HG03103 (cell line): ENCODE measurements at regions not wholly inside any gene's neighbourhood (a gene's known extent, or its start where the extent isn't known, plus 50 kb on each side); places are given as distances from the start of the nearest gene placed in this dataset.
"Not testable (repeated sequence)": the region's sequence is repeated elsewhere in the genome, so short reads cannot be mapped to it uniquely, and the experiment has no call there.

Source experiments
- ATAC-seq: cut with Tn5 transposase; IDR thresholded peaks from one replicate; pipeline ENCODE4 v1.9.1; 2021; ENCODE audit warnings: low read depth; ENCODE audit not compliant: unreplicated experiment

DNA sequence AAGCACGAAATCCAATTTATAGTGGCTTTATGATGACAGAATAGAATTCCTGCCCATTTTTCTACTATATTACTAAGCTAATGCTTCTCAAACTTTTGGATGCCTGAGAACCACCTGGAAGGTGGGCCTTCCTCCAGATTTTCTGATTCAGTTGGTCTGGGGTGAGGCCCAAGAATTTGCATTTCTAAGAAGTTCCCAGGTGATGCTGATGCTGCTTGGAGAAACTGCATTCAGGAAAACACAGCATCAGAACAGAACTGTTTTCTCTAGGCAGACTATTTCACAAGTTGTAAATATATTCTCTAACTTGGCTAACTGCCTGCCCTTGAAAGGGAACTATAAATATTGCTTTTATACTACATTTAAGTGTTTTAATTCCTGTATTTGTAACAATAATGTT lies 644.9 kb upstream of the DPPA4 start:
- ATAC-seq: no peak

DNA sequence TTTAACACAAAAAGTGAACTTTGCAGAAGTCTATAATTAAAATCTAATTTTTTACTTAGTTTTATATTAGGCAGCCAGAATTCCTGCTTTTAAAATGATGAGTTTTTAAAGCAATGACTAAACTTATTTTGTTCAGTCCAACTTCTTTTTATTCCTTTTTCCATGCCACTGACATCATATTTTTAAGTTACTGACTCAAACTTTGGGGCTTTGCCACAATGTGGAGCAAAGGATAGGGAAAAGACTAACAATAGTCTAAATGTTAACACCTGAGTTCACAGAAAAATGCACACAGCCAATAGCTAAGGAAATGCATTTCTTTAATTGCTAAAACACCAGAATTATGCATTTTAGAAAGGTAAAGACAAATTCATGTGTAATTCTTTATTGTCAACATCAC lies 647.6 kb upstream of the DPPA4 start:
- ATAC-seq: no peak

DNA sequence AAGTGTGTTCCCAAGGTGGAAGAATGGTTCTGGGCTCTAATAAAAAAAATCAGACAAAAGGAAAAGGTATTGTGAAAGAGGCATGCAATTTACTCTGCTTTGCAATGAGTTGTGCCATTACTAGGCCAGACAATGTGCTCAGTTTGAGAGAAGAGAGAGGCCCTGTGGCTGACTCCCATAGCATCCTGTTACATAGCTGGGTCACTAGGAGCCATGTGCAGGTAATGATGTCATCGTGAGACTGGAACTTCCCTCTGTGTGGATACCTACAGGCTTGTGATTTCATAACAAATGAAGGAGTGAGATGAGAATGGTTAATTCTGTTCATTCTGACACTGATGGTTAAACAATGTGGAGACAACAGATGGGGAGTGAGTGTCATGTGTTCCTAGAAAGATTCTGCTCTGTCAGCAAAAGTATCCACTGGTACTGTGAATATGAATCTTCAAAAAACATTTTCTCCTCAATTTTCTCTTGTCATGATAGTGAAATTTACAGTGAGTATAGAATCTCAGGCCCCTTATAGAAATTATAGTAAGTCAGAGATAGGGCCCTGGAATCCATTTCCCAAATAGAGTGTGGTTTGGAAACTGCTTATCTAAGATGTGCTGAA lies 648.7 kb upstream of the DPPA4 start:
- no peak for ATAC-seq

DNA sequence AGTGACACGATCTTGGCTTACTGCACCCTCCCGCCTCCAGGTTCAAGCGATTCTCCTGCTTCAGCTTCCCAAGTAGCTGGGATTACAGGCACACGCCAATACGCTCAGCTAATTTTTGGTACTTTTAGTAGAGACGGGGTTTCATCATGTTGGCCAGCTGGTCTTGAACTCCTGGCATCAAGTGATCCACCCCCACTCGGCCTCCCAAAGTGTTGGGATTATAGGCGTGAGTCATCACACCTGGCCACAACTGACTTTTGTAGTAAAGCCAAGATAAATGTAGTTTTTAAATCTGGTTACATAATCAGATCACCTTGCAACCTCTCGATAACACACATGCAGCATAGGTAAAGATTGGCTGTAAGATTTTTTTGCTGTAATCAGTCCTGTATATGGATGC lies 657.5 kb upstream of the DPPA4 start:
- ATAC-seq: no peak

DNA sequence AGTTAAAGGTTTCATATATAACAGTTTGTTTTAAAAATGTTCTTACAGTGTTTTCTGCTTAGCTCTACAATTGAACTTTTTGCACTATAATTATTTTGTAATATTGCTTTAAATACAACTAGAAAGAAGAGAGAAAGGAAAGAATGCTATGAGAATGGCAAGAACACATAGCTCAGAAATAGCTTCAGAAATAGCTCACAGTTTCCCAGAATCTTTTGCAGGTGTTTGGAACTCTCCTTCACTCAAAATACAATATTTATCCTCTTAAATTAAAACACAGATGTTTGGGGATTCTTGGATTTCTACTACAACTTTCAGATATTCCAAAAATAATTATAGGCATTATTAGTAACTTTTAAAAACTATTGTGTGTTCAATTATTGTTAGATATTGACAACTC lies 658.0 kb upstream of the DPPA4 start:
- ATAC-seq: no peak

DNA sequence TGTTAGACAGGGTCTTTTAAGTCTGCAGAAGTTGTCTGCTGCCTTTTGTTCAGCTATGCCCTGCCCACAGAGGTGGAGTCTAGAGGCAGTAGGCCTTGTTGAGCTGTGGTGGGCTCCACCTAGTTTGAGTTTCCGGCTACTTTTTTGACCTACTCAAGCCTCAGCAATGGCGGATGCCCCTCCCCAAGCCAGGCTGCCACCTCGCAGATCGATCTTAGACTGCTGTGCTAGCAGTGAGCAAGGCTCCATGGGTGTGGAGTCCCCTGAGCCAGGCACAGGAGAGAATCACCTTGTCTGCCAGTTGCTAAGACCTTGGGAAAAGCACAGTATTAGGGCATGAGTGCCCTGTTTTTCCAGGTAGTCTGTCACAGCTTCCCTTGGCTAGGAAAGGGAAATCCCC lies 664.6 kb upstream of the DPPA4 start:
- ATAC-seq: not testable (repeated sequence)

DNA sequence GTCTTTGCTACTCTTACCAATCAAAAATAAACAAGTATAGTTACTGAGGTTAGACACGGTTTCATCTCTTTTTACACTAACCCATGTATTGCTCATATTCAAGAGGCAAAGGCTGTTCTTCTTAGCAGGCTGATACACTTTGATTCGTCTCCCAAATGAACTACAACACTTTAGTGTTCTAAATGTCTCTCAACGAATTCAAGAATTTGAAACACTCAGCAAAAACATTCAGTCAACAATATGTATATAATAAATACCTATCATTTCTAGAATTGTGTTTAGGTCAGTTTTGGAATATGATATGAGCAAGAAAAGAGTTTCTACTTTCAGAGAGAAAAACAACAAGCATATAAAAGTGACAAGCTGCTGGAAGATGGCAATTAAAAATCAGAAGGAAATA lies 669.6 kb upstream of the DPPA4 start:
- no peak for ATAC-seq

DNA sequence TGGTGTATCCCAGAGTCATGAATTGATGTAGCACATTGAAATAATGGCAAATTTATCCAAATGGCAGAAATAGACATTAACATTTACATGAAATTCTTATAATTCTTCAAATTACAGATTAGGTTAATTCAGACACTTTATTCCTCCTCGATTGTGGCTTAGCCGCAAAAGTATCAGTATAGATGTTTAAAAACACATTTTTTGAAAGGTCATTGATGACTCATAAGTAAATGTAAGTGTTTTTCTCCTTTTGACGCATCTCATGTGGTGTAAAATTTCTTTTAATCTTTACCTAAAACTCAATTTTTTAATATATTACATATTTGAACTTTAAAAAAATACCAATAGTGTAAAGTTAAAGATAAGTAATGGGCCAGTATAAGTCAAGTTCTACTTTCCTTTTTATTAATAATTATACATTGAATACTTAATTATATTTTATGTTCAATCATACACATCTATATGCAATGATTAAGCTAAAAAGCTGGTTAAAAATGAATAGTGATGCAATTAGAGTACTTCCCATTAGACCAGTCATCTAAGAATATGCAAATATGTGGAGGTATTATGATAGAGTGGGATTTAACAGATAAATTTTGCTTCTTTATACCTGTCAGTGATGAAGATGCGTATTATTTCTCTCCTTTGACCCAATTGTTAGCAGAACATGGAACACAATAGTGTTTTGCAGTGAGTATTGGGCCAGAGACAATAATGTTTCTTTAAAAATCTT lies 678.1 kb upstream of the DPPA4 start:
- no peak for ATAC-seq

DNA sequence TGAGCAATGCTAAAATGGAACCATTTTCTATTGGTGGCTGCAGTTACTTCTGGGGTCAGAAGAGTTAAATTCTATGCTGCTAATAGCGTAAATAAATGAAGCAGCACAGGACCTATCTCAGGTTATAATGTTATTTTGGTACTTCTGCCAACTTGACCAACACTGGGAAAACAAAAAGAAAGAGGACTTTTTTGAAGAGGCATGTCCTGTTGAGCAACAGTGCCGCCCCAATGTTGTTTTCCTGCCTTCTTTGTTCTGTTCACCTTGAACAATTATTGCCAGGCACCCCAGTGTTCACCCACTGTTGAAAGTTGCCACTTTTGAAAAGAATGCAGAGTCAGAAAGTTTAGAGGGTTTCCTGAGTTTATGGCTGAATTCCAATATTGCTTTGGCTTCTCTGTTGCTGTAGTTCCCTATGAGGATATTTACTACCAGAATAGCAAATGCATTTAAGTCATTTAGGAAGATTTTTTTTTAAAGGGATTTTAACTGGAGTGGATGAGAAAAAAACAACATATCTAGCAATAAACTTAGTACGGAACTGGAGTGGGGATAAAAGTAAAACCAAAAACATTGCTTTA lies 679.0 kb upstream of the DPPA4 start:
- ATAC-seq: no peak

DNA sequence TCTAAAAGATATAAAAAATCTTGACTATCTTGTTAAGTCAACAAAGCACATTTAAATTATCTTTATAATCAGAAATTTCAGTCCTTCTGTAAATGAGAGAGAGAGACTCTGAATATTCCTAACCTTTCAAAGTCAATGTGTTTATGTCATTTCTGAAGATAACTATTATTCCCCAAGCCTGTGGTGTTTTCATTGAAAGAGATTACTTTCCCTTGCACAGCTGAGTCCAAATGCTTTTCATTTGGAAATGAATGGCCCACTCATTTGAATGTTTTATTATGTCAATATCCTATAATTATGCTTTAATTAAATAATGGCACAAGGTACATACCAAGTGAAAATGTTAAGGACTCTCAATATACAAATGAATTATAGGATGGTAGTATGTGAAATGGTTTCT lies 680.0 kb upstream of the DPPA4 start:
- no peak for ATAC-seq

DNA sequence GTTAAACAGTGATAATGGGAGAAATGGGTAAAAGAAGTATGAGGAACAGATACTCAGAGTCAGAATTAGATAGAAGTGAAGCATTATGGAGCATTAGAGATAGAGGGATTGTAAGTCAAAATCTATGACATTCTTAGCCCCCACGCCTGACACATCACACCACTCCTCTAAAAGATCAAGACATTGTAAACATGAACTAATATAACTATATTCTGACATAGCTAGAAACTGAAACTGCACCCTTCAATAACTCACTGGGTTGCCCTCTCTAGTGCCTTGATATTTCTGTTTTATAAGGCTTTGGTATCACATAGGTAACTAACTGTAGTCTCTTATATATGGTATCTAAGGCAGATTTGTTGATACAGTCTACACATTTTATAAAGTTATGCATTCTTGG lies 684.3 kb upstream of the DPPA4 start:
- no peak for ATAC-seq

DNA sequence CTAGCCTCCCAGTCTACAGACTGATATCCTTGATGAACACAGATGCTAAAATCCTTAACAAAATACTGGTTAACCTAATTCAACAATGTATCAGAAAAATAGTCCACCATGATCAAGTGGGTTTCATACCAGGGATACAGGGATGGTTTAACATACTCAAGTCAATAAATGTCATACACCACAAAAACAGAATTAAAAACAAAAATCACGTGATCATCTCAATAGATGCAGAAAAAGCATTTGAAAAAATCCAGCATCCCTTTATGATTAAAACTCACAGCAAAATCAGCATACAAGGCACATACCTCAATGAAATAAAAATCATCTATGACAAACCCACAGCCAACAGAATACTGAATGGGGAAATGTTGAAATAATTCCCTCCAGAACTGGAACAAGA lies 685.7 kb upstream of the DPPA4 start:
- ATAC-seq: not testable (repeated sequence)

DNA sequence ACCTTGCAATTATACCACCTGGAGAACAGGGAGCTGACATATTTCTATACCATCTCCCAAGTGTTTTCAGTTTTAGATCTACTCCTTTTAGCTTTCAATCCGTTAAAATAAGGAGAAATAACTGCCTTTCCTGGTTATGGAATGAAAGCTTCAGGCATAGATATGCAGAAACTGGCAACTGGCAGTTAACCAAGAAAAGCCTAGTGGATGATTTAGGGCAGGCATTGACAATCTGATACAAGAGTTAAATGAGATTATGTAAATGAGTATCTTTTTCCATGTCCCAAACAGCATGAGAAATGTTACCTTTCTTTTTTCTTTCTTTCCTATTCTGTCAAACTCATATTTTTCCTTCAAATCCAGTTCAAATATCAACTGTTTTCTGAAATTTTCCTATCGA lies 689.1 kb upstream of the DPPA4 start:
- no peak for ATAC-seq

DNA sequence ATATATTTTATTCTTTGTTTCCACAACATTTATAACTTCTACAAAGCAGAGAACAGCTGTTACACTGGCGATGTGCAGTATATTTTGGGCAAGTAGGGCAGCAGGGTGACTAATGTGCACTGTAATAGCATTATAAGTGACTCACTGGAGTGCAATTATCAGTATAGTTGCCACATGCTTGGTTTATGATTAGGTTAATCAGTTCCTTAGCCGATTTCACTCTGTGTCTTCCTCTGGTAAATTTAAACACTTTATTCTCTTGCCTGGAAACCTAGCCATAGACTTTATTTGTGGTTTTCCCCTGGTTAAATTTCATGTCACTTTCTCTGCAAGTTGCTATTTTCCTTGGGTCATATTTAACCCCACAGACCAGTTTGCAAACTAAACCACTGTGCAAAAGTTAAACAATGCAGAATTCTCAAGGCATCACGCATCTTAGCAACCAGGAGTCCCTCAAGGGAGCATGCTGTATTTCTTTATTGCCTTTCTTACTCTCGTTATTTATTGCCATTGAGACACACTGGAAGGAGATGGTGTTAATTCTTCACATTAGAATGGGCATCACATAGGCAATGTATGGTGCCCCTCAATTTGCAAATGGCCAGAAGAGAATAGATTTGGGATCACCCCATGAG lies 690.2 kb upstream of the DPPA4 start:
- no peak for ATAC-seq

DNA sequence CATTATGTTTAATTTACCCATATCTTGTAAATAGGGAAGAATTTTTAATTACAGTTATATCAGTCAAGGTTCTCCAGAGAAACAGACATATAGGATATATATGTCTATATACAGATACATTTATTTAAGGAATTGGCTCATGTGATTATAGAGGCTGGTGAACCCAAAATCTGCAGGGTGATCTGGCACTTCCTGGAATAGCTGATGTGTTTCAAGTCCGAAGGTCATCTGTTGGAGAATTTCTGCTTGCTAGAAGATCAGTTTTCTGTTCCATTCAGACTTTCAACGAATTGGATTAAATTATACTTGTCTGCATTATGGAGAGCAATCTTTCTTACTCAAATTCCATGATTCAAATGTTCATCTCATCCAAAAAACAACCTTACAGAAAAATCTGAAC lies 694.6 kb upstream of the DPPA4 start:
- ATAC-seq: no peak

DNA sequence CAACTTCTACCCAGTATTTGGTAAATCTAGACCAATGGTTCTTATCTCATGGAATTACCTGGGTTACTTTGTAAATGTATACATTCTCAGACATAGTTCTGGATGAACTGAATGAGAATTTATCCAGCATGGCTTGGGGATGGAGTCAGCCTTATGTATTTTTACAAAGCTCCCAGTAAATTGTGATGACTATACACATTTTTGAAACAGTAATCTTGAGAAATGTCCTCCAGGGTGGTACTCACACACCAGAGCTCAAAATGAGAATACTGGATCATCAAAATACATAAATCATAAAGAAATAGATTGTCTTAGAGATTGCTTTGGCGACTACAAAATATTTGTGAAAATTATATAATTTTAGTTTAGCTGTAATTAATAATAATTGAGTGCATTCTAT lies 722.1 kb upstream of the DPPA4 start:
- no peak for ATAC-seq

DNA sequence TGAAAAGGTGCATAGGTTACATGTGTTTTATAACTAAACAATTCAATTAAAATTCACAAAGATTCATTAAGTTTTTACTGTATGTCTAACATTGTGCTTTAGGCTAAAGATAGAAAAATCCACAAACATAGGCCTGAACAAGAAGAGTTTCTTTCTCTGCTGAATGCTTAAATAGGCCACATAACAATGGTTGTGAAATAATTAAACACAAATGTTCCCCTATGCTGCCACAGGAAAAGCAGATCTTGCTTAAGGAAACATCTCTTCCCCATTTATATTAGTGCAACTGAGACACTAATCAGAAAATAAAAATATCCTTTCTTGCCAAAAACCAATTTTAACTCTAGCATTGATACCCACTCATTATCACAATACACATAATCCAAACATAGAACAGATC lies 725.4 kb upstream of the DPPA4 start:
- ATAC-seq: no peak

DNA sequence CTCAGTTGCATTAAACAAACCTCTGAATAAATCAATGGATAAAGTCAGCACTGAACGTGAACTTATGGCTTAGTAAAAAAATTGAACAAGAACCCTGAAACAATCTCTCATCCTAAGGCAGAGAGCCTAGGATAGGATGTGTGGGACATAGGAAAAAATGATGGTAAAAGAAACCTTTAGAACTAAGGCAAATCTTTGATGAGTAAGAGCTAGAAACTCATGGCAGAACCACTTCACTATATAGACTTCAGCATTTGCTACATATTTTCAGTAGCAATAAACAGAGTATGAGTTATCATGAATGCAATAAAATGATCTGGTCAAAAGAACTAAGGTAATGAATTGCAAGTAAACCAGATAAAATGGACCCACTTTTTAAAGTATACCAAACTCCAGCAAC lies 725.8 kb upstream of the DPPA4 start:
- no peak for ATAC-seq

DNA sequence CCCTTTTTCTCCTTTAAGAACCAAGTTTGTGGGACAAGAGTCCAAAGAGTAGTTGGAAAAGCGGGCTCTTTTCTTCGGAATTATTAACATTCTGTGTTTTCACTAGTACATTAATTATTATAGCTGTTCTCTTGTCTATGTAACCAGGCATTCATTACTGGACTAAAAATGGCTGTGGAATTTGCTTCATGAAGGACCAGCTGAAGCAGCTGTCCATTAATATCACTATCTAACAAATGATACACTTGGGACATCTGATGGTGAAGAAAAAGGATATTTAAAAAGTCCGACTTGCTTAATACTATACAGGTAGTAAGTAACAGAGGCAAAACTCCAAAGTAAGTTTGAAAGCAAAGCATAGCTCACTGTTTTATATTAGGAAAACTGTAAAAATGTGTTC lies 728.9 kb upstream of the DPPA4 start:
- ATAC-seq: no peak

DNA sequence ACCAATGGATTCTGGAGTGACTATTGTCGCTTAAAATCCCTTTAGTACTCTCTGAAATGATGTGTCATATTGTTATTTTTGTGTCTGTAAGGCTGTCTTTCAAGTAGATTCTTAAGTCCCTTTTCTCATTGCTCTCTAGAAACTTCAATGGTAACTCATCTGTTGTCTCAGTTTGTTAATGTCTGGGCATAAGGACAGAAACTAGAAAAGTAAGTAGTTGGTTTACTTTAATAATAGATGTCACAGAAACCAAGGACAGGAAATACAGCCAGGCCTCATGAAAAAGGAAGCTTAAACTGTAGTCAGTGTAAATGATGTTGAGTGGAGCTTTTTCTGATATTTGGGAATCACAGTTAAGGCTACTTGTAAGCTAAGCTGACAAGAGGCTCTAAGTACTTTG lies 730.2 kb upstream of the DPPA4 start:
- ATAC-seq: no peak

DNA sequence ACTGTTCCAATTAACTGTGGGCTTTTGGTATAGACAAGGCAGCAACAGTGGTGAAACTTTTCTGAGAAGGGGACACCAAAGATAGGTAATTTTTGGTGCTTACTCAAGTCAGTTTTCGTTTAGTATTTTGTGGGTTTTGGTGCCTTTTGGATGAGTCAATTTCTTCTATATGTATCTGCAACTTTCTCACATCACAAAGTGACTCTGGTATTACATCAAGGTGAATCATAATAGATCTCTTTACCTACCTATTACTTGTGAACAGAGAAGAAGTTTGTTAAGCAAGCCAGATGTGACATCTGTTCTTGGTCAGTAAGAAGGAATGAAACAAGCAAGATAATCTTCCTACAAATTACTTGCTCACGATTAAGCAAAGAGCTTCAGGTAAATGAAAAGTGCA lies 732.4 kb upstream of the DPPA4 start:
- ATAC-seq: no peak
